Neural progenitor cell (in vitro differentiated cells): ENCODE measurements at regions not wholly inside any gene's neighbourhood (a gene's known extent, or its start where the extent isn't known, plus 50 kb on each side); places are given as distances from the start of the nearest gene placed in this dataset.
A peak's percentile ranks its signal among the peaks of the same experiment; 100 is the strongest.

Experiments used
- DNase-seq: peaks from one replicate; pipeline ENCODE4 v3.0.0-alpha.2; 2016; ENCODE audit warnings: low spot score
- H2AFZ ChIP-seq: fragments of 200-600 bp; sonication (generic); replicated peaks from 2 replicates; pipeline ENCODE4 v1.6.1; 2016; ENCODE audit warnings: antibody characterized with exemption
- H3F3A ChIP-seq: fragments of 200-600 bp; sonication (generic); 2 replicates; pipeline ENCODE4 v1.6.1; 2016; ENCODE audit warnings: antibody characterized with exemption, low read depth
- H3K27ac ChIP-seq: fragments of 200-600 bp; sonication (generic); 2 replicates; pipeline ENCODE4 v1.5.1; 2016; ENCODE audit warnings: mild to moderate bottlenecking
- H3K27me3 ChIP-seq: fragments of 200-600 bp; sonication (generic); 2 replicates; pipeline ENCODE4 v1.6.1; 2016; ENCODE audit warnings: mild to moderate bottlenecking, moderate library complexity
- H3K36me3 ChIP-seq: fragments of 200-600 bp; sonication (generic); 2 replicates; pipeline ENCODE4 v1.5.1; 2016
- H3K4me1 ChIP-seq: fragments of 200-600 bp; sonication (generic); 2 replicates; pipeline ENCODE4 v1.6.1; 2016; ENCODE audit warnings: mixed run types
- H3K4me2 ChIP-seq: fragments of 200-600 bp; sonication (generic); 2 replicates; pipeline ENCODE4 v1.6.1; 2016
- H3K4me3 ChIP-seq: fragments of 200-600 bp; sonication (generic); 2 replicates; pipeline ENCODE4 v1.5.1; 2016
- H3K79me2 ChIP-seq: fragments of 200-600 bp; sonication (generic); 2 replicates; pipeline ENCODE4 v1.6.1; 2016; ENCODE audit warnings: low read depth
- H3K9ac ChIP-seq: fragments of 200-600 bp; sonication (generic); 2 replicates; pipeline ENCODE4 v1.6.1; 2016
- H3K9me3 ChIP-seq: fragments of 200-600 bp; sonication (generic); 2 replicates; pipeline ENCODE4 v1.5.1; 2016; ENCODE audit warnings: low read depth
- H4K20me1 ChIP-seq: fragments of 200-600 bp; sonication (generic); 2 replicates; pipeline ENCODE4 v1.6.1; 2016; ENCODE audit warnings: low read depth
- H3K27ac Mint-ChIP-seq: 3 replicates; pipeline ENCODE4 v1.8.0; 2021; ENCODE audit warnings: mixed read lengths
- H3K27me3 Mint-ChIP-seq: 2 replicates; pipeline ENCODE4 v1.8.0; 2022; ENCODE audit warnings: low read depth, mild to moderate bottlenecking, inconsistent platforms, moderate library complexity, mixed read lengths; ENCODE audit not compliant: insufficient read depth
- H3K36me3 Mint-ChIP-seq: 3 replicates; pipeline ENCODE4 v1.8.0; 2021; ENCODE audit warnings: mixed read lengths
- H3K4me1 Mint-ChIP-seq: 3 replicates; pipeline ENCODE4 v1.8.0; 2021; ENCODE audit warnings: mixed read lengths
- H3K4me3 Mint-ChIP-seq: 3 replicates; pipeline ENCODE4 v1.8.0; 2021; ENCODE audit warnings: mild to moderate bottlenecking, moderate library complexity, mixed read lengths
- H3K9me3 Mint-ChIP-seq: 3 replicates; pipeline ENCODE4 v1.8.0; 2020; ENCODE audit warnings: mixed read lengths
- EZH2 ChIP-seq: fragments of 200-600 bp; sonication (generic); IDR thresholded peaks from 2 replicates; pipeline ENCODE4 v1.6.1; 2017; ENCODE audit warnings: antibody characterized with exemption, mild to moderate bottlenecking, moderate library complexity
- EZH2phosphoT487 ChIP-seq: fragments of 200-600 bp; sonication (generic); IDR thresholded peaks from 2 replicates; pipeline ENCODE4 v1.6.1; 2017; ENCODE audit warnings: antibody characterized with exemption
- TF ChIP-seq, protein P1 (sequence below): fragments of 200-600 bp; sonication (generic); IDR thresholded peaks from 2 replicates; pipeline ENCODE4 v1.5.1; 2017; ENCODE audit warnings: antibody characterized with exemption, mild to moderate bottlenecking

DNA sequence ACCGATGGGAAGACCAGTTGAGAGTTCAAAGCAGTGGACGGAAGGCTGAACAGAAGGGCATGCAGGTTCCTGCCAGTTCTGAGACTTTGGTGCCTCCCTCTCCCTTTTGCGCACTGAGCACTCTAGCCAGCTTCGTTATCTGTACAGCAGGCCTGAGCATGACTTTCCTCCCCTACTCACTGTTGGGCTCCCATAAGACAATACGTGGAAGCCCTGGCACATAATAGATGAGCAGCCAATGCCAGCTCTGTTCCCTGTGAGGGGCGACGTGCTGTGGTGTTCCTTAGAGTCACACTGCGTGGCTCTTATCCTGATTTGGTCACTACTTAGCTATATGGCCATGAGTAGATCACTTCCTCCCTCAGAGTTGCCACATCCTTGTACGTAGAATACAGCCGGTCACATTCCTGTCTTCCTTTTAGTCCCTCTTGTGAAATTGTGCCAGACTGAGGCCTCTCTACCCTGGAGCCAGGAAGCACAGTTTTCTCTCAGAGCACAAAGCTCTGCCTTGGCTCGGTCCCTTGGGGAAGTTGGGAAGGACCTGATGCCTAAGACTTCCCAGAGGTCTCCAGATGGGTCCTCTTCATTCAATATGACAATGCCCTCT is 160.4 kb upstream of the MAMLD1 start:
- H3K9me3 ChIP-seq: no peaks in the 10 kb centered on the region
- Mint-ChIP-seq H3K4me3 (no peak overlapping the region), H3K36me3 (no peaks in the 10 kb centered on the region), H3K4me1 (no peaks in the 10 kb centered on the region), H3K27ac (no peak overlapping the region), H3K27me3 (peaks cover 2% of the 10 kb centered on the region), H3K9me3 (peaks cover 3% of the 10 kb centered on the region)
- no peaks in the 10 kb centered on the region for H3K36me3 ChIP-seq
- H3F3A ChIP-seq: no peaks in the 10 kb centered on the region
- H3K27me3 ChIP-seq: no peaks in the 10 kb centered on the region
- no peak overlapping the region for H3K9ac ChIP-seq
- H3K4me3 ChIP-seq: no peak overlapping the region
- H4K20me1 ChIP-seq: no peaks in the 10 kb centered on the region
- TF ChIP-seq EZH2: no peak
- TF ChIP-seq, protein P1, sequence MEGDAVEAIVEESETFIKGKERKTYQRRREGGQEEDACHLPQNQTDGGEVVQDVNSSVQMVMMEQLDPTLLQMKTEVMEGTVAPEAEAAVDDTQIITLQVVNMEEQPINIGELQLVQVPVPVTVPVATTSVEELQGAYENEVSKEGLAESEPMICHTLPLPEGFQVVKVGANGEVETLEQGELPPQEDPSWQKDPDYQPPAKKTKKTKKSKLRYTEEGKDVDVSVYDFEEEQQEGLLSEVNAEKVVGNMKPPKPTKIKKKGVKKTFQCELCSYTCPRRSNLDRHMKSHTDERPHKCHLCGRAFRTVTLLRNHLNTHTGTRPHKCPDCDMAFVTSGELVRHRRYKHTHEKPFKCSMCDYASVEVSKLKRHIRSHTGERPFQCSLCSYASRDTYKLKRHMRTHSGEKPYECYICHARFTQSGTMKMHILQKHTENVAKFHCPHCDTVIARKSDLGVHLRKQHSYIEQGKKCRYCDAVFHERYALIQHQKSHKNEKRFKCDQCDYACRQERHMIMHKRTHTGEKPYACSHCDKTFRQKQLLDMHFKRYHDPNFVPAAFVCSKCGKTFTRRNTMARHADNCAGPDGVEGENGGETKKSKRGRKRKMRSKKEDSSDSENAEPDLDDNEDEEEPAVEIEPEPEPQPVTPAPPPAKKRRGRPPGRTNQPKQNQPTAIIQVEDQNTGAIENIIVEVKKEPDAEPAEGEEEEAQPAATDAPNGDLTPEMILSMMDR: no peak
- no peak for TF ChIP-seq EZH2phosphoT487
- H2AFZ ChIP-seq: no peak overlapping the region
- no peaks in the 10 kb centered on the region for H3K4me1 ChIP-seq
- H3K79me2 ChIP-seq: no peaks in the 10 kb centered on the region
- H3K27ac ChIP-seq: no peak overlapping the region
- DNase-seq: no peak
- H3K4me2 ChIP-seq: no peak overlapping the region

GRCh38 chrX:150203248-150203645 is 159.9 kb upstream of the MAMLD1 start:
- H3K9me3 Mint-ChIP-seq: peaks cover 3% of the 10 kb centered on the region

GRCh38 chrX:150205011-150205410 is 158.1 kb upstream of the MAMLD1 start:
- DNase-seq: no peak
- Histone ChIP-seq H3K36me3 (no peaks in the 10 kb centered on the region), H3K27ac (no peak overlapping the region), H3K4me3 (no peak overlapping the region), H3K27me3 (no peaks in the 10 kb centered on the region), H3K9me3 (no peaks in the 10 kb centered on the region), H3K79me2 (no peaks in the 10 kb centered on the region), H4K20me1 (no peaks in the 10 kb centered on the region), H3K9ac (no peak overlapping the region), H2AFZ (no peak overlapping the region), H3K4me1 (no peaks in the 10 kb centered on the region), H3K4me2 (no peak overlapping the region), H3F3A (no peaks in the 10 kb centered on the region)
- TF ChIP-seq, protein P1: peak; percentile 12
- no peak for TF ChIP-seq EZH2phosphoT487
- Mint-ChIP-seq H3K36me3 (no peaks in the 10 kb centered on the region), H3K9me3 (peaks cover 3% of the 10 kb centered on the region), H3K27me3 (peaks cover 2% of the 10 kb centered on the region), H3K27ac (no peak overlapping the region), H3K4me3 (no peak overlapping the region), H3K4me1 (no peaks in the 10 kb centered on the region)

More at GRCh38 chrX:150203248-150203645, 159.9 kb upstream of the MAMLD1 start:
- Histone ChIP-seq H3K36me3 (no peaks in the 10 kb centered on the region), H3K4me1 (no peaks in the 10 kb centered on the region), H4K20me1 (no peaks in the 10 kb centered on the region), H3K9me3 (no peaks in the 10 kb centered on the region), H3F3A (no peaks in the 10 kb centered on the region), H3K79me2 (no peaks in the 10 kb centered on the region), H3K9ac (no peak overlapping the region), H3K4me2 (no peak overlapping the region), H3K27me3 (no peaks in the 10 kb centered on the region), H2AFZ (no peak overlapping the region), H3K4me3 (no peak overlapping the region), H3K27ac (no peak overlapping the region)
- Mint-ChIP-seq H3K36me3 (no peaks in the 10 kb centered on the region), H3K27me3 (peaks cover 2% of the 10 kb centered on the region), H3K27ac (no peak overlapping the region), H3K4me3 (no peak overlapping the region), H3K4me1 (no peaks in the 10 kb centered on the region)
- no peak for DNase-seq
- TF ChIP-seq, protein P1: no peak
